T47D (cell line): ENCODE measurements at regions not wholly inside any gene's neighbourhood (a gene's known extent, or its start where the extent isn't known, plus 50 kb on each side); places are given as distances from the start of the nearest gene placed in this dataset.
"Not testable (repeated sequence)": the region's sequence is repeated elsewhere in the genome, so short reads cannot be mapped to it uniquely, and the experiment has no call there.

Experiments used
- DNase-seq, 2 experiments: peaks; one replicate each; pipeline versions ENCODE4 v3.0.0 to v3.0.0-alpha.2; 2011 to 2012; ENCODE audit warnings: low read depth in 1 of 2, low spot score in 1 of 2
- JUND ChIP-seq: IDR thresholded peaks from 2 replicates; pipeline ENCODE4 v1.6.1; 2012; ENCODE audit warnings: low read depth
- in situ Hi-C: cut with HindIII; loops from 2 replicates; pipeline ENCODE4 v1.10.0; 2016; ENCODE audit warnings: low sequenced_read_pairs, low pct_unique_long_range_greater_than_20kb

DNA sequence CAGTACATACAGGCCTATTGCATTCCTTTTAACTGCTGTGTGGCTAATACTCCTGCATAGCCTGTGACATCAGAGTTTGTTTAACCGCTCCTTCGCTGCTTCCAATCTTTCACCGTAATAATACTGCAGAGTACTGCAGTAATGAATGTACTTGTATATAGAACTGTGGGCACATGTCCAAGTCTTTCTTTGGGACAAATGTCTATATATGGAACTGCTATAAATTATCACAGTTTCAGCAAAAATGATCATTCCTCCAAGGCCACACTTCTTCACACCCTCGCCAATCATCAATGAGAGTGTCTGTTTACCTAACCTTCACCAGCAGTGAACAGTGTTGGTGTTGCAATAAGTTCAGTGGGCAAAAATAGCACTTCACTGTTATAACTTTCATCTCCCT lies 230.4 kb downstream of the SP3 start:
- DNase-seq = no peak
- no peak for TF ChIP-seq JUND
- in situ Hi-C loops = no loop called here

GRCh38 chr2:173737954-173738575 lies 227.1 kb downstream of the SP3 start:
- DNase-seq, in situ Hi-C loops: not testable (repeated sequence)

- DNase-seq = no peak
- no peak for TF ChIP-seq JUND
- in situ Hi-C loops = no loop called here
Measured at GRCh38 chr2:173739006-173739405, 226.2 kb downstream of the SP3 start.

DNA sequence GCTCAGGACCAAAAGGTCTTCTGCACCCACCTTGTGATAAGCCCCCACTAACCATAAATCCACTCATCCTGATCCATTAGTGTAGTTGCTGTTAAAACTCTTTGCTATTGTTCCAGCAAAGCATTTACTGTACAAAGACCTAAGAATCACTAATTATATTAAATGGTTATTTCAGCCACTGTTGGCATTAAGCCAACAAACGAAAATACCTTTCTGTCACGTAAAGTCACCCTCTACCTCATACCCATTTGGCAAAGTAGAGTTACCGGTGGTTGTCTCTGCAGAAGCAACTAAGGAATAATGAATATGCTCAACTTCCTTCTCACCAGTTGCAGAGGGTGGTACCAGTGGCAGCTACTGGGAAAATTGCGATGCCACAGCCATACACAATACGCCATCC lies 224.5 kb downstream of the SP3 start:
- in situ Hi-C loops = no loop called here
- TF ChIP-seq JUND = no peak
- DNase-seq = no peak

DNA sequence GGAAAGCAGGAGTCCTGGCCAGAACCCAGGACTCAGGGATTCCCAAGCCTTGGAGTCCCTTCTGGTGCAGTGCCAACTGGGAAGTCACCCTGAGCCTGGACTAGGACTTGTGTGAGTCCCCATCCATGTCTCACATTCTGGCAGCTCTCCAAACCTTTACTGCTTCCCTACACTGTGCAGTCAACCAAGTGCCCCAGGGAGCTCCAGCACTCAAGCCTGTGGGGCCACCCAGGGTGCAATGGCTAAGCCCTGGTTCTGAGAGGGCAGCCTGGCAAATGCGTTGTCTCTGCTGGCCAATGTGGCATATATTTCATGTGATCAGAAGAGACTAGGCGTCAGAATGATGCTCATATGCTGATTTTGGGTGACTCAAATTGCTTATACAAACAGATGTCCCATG lies 223.4 kb downstream of the SP3 start:
- DNase-seq = no peak
- no peak for TF ChIP-seq JUND
- in situ Hi-C loops = no loop called here

DNA sequence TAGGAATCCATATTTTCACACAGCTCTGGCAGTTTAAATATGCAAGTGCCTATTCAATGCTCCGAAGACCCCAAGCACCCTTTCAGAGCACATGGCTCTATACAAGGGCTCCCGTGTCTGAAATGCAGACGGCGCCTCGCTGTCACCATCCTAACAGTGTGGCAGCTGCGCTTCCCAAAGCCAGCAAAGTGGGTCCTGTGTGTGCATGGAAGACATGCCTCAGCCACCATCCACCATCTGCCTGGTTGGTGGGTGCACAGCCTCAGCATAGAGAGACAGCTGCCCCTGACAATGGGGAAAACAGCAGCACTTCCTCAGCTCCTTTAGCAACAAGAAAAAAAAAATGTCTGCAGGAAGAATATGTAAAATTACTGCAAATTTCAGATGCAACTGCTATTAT lies 218.1 kb downstream of the SP3 start:
- DNase-seq = no peak
- in situ Hi-C loops = no loop called here
- no peak for TF ChIP-seq JUND

GRCh38 chr2:173749315-173749714 lies 215.9 kb downstream of the SP3 start:
- in situ Hi-C loops = no loop called here
- peak in 1 of 2 experiments; percentile 50 for DNase-seq
- TF ChIP-seq JUND = no peak

DNA sequence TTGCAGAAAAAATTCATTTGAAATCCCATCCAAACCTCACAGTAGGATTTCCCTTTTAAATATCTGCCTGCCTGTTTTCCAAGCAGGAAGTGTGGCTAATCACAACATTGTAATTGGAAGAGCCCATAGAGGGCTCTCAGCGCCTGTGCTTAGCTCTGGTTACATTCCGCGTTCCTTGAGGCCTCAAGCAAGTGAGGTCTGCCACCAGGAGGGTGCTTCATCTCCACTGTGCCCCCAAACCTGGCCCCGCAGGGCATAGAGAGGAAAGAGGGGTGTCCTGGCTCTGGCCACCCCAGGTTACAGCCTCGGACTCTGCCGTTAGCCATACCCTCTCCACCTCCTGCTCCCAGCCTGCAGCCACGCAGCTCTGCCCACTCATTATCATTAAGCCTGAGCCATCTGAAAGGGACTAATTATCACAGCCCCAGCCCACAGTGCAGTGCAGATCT lies 214.8 kb downstream of the SP3 start:
- in situ Hi-C loops = no loop called here
- no peak for TF ChIP-seq JUND
- no peak for DNase-seq

GRCh38 chr2:173750831-173751230 lies 214.3 kb downstream of the SP3 start:
- in situ Hi-C loops = no loop called here
- TF ChIP-seq JUND = no peak
- no peak for DNase-seq

DNA sequence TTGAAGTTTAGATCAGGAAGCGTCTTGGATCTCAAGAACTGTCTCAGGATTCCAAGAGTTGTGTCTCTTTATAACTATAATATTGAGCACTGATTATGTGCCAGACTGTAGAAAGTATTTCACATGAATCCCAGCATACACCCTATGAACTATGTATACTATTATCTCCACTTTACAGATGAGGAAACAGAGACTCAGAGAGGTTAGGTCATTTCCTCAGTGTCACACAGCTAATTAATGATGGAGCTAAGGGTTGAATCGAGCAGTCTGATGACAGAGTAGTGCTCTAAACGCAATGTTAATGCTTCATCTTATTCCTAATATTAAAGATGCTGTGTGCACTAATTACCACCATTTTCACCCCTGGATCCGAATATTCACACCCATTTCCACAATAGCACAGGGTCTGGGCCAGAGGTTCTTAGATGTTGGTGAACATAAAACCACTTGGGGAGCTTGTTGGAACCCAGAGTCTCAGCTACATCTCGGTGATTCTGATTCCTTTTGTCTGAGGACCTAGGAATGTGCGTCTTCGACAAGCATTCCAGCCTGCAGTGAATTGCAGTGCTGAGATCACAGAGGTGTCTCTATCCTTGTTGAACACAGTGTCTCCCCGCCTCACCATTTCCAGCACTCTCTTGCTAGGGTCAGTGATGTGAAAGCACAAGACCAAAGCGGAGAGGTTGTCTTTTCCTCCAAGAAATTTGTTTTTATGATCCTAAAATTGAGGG lies 213.8 kb downstream of the SP3 start:
- DNase-seq = no peak
- in situ Hi-C loops = no loop called here
- TF ChIP-seq JUND = no peak

- in situ Hi-C loops = no loop called here
- DNase-seq = peak in 1 of 2 experiments; percentile 48
- no peak for TF ChIP-seq JUND
Measured at GRCh38 chr2:173752152-173752551, 213.0 kb downstream of the SP3 start.

- no peak for DNase-seq
- in situ Hi-C loops = no loop called here
- TF ChIP-seq JUND = no peak
Measured at GRCh38 chr2:173753441-173753840, 211.7 kb downstream of the SP3 start.

DNA sequence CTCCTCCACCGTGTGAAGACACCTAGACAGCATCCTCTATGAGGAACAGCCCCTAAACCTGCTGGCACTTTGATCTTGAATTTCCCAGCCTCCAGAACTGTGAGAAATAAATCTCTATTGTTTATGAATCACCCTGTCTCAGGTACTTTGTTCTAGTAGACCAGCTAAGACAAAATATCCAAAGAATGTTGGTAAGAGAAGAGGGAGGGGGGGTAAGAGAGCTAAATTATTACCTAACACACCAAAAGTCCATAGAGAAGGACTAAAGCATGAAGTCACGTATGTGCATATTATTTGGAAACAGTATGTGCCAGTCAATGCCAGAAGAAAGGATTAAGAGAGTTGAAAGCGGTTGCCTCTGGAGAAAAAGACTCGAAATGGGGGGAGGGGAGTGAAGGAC lies 211.0 kb downstream of the SP3 start:
- in situ Hi-C loops = no loop called here
- no peak for DNase-seq
- TF ChIP-seq JUND = no peak

- no peak for TF ChIP-seq JUND
- in situ Hi-C loops = no loop called here
Measured at GRCh38 chr2:173754837-173755236, 210.3 kb downstream of the SP3 start.

More at GRCh38 chr2:173754837-173755236, 210.3 kb downstream of the SP3 start:
- no peak for DNase-seq
